ENCODE measurements at regions not wholly inside any gene's neighbourhood (a gene's known extent, or its start where the extent isn't known, plus 50 kb on each side); places are given as distances from the start of the nearest gene placed in this dataset.

- no peaks in the 10 kb centered on the region for H3K9me3 ChIP-seq
- H3K4me3 ChIP-seq, result no peak overlapping the region
- H3K36me3 ChIP-seq, result no peaks in the 10 kb centered on the region
- H3K4me1 ChIP-seq, result no peaks in the 10 kb centered on the region
- no peak overlapping the region for H3K27ac ChIP-seq
- TF ChIP-seq POLR2A (IDR thresholded peaks at IDR 0.05), result no peak
- no peak for TF ChIP-seq CTCF (IDR thresholded peaks at IDR 0.05)
- no peaks in the 10 kb centered on the region for H3K27me3 ChIP-seq
- DNase-seq, result peak in 1 of 3 donors; percentile 35
Measured at GRCh38 chr11:120056301-120057027, 81.4 kb downstream of the TRIM29 start.

GRCh38 chr11:120055646-120056045 lies 82.3 kb downstream of the TRIM29 start:
- TF ChIP-seq POLR2A (IDR thresholded peaks at IDR 0.05) (no peak), CTCF (IDR thresholded peaks at IDR 0.05) (no peak)
- H3K9me3 ChIP-seq, result no peaks in the 10 kb centered on the region

GRCh38 chr11:120054753-120055045 lies 83.2 kb downstream of the TRIM29 start:
- no peaks in the 10 kb centered on the region for H3K27me3 ChIP-seq
- H3K9me3 ChIP-seq, result no peaks in the 10 kb centered on the region
- DNase-seq, result peak in 1 of 3 donors; percentile 26
- no peak for TF ChIP-seq POLR2A (IDR thresholded peaks at IDR 0.05)
- TF ChIP-seq CTCF (IDR thresholded peaks at IDR 0.05), result no peak
- H3K36me3 ChIP-seq, result no peaks in the 10 kb centered on the region
- no peak overlapping the region for H3K27ac ChIP-seq
- H3K4me3 ChIP-seq, result no peak overlapping the region
- no peaks in the 10 kb centered on the region for H3K4me1 ChIP-seq

More at GRCh38 chr11:120055646-120056045, 82.3 kb downstream of the TRIM29 start:
- H3K4me3 ChIP-seq, result no peak overlapping the region
- no peaks in the 10 kb centered on the region for H3K36me3 ChIP-seq
- no peak overlapping the region for H3K27ac ChIP-seq
- no peaks in the 10 kb centered on the region for H3K4me1 ChIP-seq
- H3K27me3 ChIP-seq, result no peaks in the 10 kb centered on the region
- no peak for DNase-seq

GRCh38 chr11:120054016-120054752 lies 83.7 kb downstream of the TRIM29 start:
- no peaks in the 10 kb centered on the region for H3K36me3 ChIP-seq
- no peak for TF ChIP-seq CTCF (IDR thresholded peaks at IDR 0.05)
- no peak for TF ChIP-seq POLR2A (IDR thresholded peaks at IDR 0.05)
- H3K4me1 ChIP-seq, result no peaks in the 10 kb centered on the region
- H3K27me3 ChIP-seq, result no peaks in the 10 kb centered on the region
- no peak overlapping the region for H3K27ac ChIP-seq
- DNase-seq, result peak in 1 of 3 donors; percentile 6
- H3K4me3 ChIP-seq, result no peak overlapping the region
- H3K9me3 ChIP-seq, result no peaks in the 10 kb centered on the region

GRCh38 chr11:120052196-120052775 lies 85.6 kb downstream of the TRIM29 start:
- Histone ChIP-seq H3K4me3 (no peak overlapping the region), H3K9me3 (peaks cover 0 to 3% (median 0%) of the 10 kb centered on the region in 4 donors), H3K36me3 (no peaks in the 10 kb centered on the region), H3K27me3 (no peaks in the 10 kb centered on the region), H3K27ac (no peak overlapping the region), H3K4me1 (no peaks in the 10 kb centered on the region)
- no peak for TF ChIP-seq CTCF (IDR thresholded peaks at IDR 0.05)
- no peak for TF ChIP-seq POLR2A (IDR thresholded peaks at IDR 0.05)
- DNase-seq, result peak in 1 of 3 donors; percentile 17

All from Peyer's patch (tissue), 4 donors.